DMS114 treated with DMSO at 0.1 percent for 48 hours (cell line): ENCODE measurements at regions not wholly inside any gene's neighbourhood (a gene's known extent, or its start where the extent isn't known, plus 50 kb on each side); places are given as distances from the start of the nearest gene placed in this dataset.
A peak's percentile ranks its signal among the peaks of the same experiment; 100 is the strongest.
"Not testable (repeated sequence)": the region's sequence is repeated elsewhere in the genome, so short reads cannot be mapped to it uniquely, and the experiment has no call there.

ENCODE experiments used
- DNase-seq: peaks from one replicate; lab custom pipeline; 2025; ENCODE audit not compliant: unreplicated experiment; lab: John Stamatoyannopoulos, UW

DNA sequence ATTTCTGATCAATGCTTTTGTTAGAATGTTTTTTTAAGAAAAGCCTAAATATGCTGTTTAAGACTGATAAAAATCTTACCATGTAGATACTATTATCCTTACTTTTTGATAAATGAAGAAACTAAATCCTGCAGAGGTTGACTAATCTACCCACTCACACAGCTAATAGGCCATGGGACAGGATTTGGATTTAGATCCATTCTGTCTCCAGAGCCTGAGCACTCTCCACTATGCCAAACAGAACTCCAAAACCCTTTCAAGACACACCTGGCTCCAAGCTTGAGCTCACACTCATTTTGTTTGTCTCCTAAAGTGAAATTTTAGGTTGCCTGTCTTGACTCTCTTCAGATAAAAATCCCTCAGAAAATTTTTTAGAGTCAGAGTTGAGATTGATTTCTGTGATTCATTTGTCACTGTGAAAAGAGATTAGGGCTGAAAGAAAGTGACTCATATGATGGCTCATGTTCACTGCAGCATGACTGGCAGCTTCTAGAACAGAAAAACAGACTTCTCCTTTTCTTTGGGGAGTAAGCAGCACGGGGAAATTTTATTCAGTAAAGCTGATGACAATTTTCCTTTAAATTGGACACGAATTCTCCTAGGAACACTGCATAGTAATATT is 132.3 kb upstream of the POT1 start:
- DNase-seq: no peak

GRCh38 chr7:125061083-125061745 is 131.6 kb upstream of the POT1 start:
- not testable (repeated sequence) for DNase-seq

- DNase-seq: peak; percentile 35
Measured at GRCh38 chr7:125059861-125060456, 130.3 kb upstream of the POT1 start.

GRCh38 chr7:125057963-125058362 is 128.3 kb upstream of the POT1 start:
- DNase-seq: no peak

- no peak for DNase-seq
Measured at GRCh38 chr7:125055376-125055775, 125.8 kb upstream of the POT1 start.

DNA sequence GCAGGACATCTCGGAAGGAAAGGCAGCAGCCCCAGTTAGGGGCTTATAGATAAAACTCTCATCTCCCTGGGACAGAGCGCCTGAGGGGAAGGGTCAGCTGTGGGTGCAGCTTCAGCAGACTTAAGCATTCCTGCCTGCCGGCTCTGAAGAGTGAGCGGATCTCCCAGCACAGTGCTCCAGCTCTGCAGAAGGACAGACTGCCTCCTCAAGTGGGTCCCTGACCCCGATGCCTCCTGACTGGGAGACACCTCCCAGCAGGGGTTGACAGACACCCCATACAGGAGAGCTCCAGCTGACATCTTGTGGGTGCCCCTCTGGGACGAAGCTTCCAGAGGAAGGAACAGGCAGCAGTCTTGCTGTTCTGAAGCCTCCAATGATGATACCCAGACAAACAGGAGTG is 117.1 kb upstream of the POT1 start:
- DNase-seq: no peak

- DNase-seq: no peak
Measured at GRCh38 chr7:125033506-125033905, 103.9 kb upstream of the POT1 start.

GRCh38 chr7:125032943-125033342 is 103.3 kb upstream of the POT1 start:
- DNase-seq: no peak

DNA sequence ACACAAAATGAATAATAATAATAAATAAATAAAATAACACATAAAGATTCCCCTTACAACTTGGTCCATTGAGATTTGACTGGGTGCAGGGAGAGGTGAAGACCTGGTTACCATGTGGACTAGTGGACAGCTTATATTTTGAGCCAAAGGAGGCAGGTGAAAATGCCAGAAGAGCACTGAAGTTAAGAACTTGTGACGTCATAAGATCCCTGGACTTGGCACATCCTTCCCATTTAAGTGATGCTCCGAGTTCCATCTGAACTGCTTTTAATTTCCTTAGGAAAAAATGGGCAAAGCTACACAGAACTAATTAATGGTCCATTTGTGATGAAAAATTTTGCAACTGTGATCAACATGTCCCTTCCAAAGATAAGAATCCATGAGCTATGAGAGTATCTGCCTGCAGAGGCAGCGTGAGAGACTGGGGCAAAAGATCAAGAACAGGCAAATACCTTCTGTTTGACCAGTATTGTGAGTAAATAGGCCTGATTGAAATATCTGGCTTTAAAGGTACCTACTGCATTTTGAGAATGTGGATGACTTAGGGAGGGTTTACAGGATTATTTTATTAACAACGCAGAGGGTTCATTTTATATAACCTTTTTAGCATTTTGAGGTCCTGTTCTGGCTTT is 101.2 kb upstream of the POT1 start:
- no peak for DNase-seq

DNA sequence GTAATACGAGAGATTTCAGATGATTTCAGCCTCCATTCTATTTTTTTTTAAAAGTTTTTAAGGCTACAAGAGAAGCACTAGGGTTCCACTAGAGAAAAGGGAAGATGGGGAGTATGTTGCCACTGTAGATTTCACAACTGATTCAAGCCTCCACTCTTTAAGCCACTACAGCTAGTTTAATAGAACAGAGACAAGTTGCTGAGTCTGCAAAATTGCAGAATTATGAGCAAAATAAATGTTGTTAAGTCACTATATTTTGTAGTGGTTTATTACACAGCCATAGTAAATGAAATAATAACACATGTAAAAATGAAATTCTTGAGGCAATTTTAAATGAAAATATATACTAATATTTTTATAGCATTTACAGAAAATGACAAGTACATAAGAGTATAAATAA is 96.0 kb upstream of the POT1 start:
- no peak for DNase-seq

DNA sequence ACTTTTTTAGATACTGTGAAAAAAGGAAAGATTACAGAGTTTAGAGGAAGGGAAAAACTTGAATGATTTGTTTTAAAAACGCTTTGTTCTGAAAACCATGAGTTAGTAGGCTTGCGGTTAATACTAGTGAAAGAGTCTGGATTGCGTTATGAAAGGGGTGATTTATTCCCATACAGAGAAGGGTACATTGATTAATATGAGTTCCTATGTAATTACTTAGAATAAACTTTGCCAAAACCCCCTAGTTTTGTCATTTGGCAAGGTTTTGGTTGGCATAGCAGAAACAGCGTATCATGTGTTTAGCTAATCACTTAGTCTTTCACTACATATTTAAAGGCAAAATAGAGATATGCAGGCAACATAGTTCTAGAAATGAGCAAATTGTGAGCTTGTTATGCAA is 91.2 kb upstream of the POT1 start:
- DNase-seq: no peak

DNA sequence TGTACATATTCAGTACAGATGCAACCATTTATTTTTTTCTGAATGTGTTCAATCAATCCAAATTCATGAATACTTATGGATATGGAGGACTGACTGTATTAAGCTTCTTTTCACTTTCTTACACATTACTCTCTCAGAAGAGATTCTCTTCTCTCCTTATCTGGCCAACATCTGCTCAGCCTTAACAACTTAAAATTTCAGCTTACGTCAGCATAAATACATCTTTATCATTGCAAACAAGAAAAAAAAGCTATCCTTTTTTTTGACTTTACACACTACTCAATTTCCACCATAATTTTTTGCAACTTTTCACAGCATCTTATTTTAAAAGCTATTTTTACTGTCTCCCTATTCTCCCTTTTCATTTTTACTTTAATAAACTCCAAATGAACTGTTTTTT is 80.9 kb upstream of the POT1 start:
- DNase-seq: no peak

- DNase-seq: no peak
Measured at GRCh38 chr7:124996778-124997177, 67.2 kb upstream of the POT1 start.

DNA sequence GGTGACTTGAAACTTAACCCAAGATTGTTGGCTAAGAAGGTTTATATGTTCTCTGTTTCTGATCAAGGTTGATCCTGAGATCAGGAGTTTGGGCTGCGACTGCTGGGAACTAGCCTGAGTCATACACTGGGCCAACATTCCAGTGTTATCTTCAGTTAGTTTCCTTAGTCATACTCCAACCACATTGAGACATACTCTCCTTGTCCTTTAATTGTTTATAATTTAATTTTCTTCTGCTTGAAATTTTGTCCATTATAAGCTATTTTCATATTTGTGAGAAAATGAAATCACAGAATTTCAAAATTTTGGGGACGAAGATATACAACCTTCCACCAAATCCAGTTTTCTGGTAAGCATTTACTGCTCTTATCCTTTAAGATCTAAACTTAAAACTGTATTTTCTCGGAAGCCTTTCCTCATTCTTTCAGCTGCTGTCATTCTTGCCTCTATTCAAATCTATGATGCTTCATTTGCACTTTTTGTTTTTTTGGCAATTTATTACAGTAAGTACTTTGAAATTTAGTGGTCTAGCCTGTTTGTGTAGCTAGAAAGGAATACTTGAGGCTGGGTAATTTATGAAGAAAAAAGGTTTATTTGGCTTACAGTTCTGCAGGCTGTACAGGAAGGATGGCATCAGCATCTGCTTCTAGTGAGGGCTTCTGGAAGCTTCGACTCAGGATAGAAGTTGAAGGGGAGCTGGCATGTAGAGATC is 63.4 kb upstream of the POT1 start:
- no peak for DNase-seq

GRCh38 chr7:124989911-124990310 is 60.3 kb upstream of the POT1 start:
- no peak for DNase-seq
